ENCODE measurements at regions not wholly inside any gene's neighbourhood (a gene's known extent, or its start where the extent isn't known, plus 50 kb on each side); places are given as distances from the start of the nearest gene placed in this dataset.

GRCh38 chr11:112637076-112637475 is 324.1 kb upstream of the NCAM1 start (continued):
- TF ChIP-seq CHD7 (IDR thresholded peaks at IDR 0.05; ENCODE audit: insufficient replicate concordance, low read length) (no peak), NANOG (IDR thresholded peaks at IDR 0.05; ENCODE audit: insufficient read depth, low read depth, low read length, poor library complexity, severe bottlenecking) (no peak), RBBP5 (IDR thresholded peaks at IDR 0.05; ENCODE audit: borderline replicate concordance, low read depth, low read length) (no peak), NRF1 (IDR thresholded peaks at IDR 0.05; ENCODE audit: low read depth, low read length) (no peak), EGR1 (IDR thresholded peaks at IDR 0.05; ENCODE audit: borderline replicate concordance, low read depth, low read length) (no peak), HDAC6 (IDR thresholded peaks at IDR 0.05; ENCODE audit: low read depth, low read length) (no peak), RAD21 (IDR thresholded peaks at IDR 0.05 in 1 of 2, conservative IDR thresholded peaks at IDR 0.05 in 1 of 2; ENCODE audit: low read depth in 2 of 2, low read length in 2 of 2) (no peak), EZH2 (IDR thresholded peaks at IDR 0.05; ENCODE audit: low read depth, low read length, severe bottlenecking) (no peak)

Data from H1 (cell line).